ENCODE measurements at regions not wholly inside any gene's neighbourhood (a gene's known extent, or its start where the extent isn't known, plus 50 kb on each side); places are given as distances from the start of the nearest gene placed in this dataset.

- TF ChIP-seq CTCF (IDR thresholded peaks at IDR 0.05; ENCODE audit: low read length) (no peak), EZH2 (optimal IDR thresholded peaks at IDR 0.05; ENCODE audit: low read depth, low read length) (no peak)
Measured at GRCh38 chr6:14690120-14691056, 555.5 kb upstream of the JARID2 start.

Measured in MM.1S (cell line).